ENCODE measurements at regions not wholly inside any gene's neighbourhood (a gene's known extent, or its start where the extent isn't known, plus 50 kb on each side); places are given as distances from the start of the nearest gene placed in this dataset.
"Not testable (repeated sequence)": the region's sequence is repeated elsewhere in the genome, so short reads cannot be mapped to it uniquely, and the experiment has no call there.

- peaks cover 57% of the 10 kb centered on the region for H3K27me3 Mint-ChIP-seq
- H3K36me3 Mint-ChIP-seq (ENCODE audit: insufficient read depth), result no peaks in the 10 kb centered on the region
- H3K9me3 Mint-ChIP-seq, result no peaks in the 10 kb centered on the region
- ATAC-seq (replicated peaks; ENCODE audit: extremely low read depth, poor library complexity, severe bottlenecking) (no peak), DNase-seq (ENCODE audit: low spot score in 2 of 2) (no peak)
- no peak overlapping the region for H3K27ac Mint-ChIP-seq (ENCODE audit: low read depth)
- no peak overlapping the region for H3K4me3 Mint-ChIP-seq
- peaks cover 5% of the 10 kb centered on the region for H3K4me1 Mint-ChIP-seq
These were observed 134.5 kb upstream of the PRSS16 start for GRCh38 chr6:27112974-27113373.

GRCh38 chr6:27119329-27119728, 128.2 kb upstream of the PRSS16 start:
- Mint-ChIP-seq H3K36me3 (ENCODE audit: insufficient read depth) (no peaks in the 10 kb centered on the region), H3K4me3 (no peak overlapping the region)
- no peak for ATAC-seq (replicated peaks; ENCODE audit: extremely low read depth, poor library complexity, severe bottlenecking)

GRCh38 chr6:27119761-27120160, 127.7 kb upstream of the PRSS16 start:
- no peaks in the 10 kb centered on the region for H3K9me3 Mint-ChIP-seq
- H3K27ac Mint-ChIP-seq (ENCODE audit: low read depth), result no peak overlapping the region
- H3K27me3 Mint-ChIP-seq, result peaks cover 5% of the 10 kb centered on the region
- no peaks in the 10 kb centered on the region for H3K36me3 Mint-ChIP-seq (ENCODE audit: insufficient read depth)
- H3K4me1 Mint-ChIP-seq, result peaks cover 7% of the 10 kb centered on the region
- ATAC-seq (replicated peaks; ENCODE audit: extremely low read depth, poor library complexity, severe bottlenecking), result no peak
- H3K4me3 Mint-ChIP-seq, result no peak overlapping the region
- no peak for DNase-seq (ENCODE audit: low spot score in 2 of 2)

More at GRCh38 chr6:27119329-27119728, 128.2 kb upstream of the PRSS16 start:
- H3K9me3 Mint-ChIP-seq, result no peaks in the 10 kb centered on the region
- H3K27me3 Mint-ChIP-seq, result peaks cover 9% of the 10 kb centered on the region
- H3K4me1 Mint-ChIP-seq, result peaks cover 10% of the 10 kb centered on the region
- no peak for DNase-seq (ENCODE audit: low spot score in 2 of 2)
- no peak overlapping the region for H3K27ac Mint-ChIP-seq (ENCODE audit: low read depth)

- DNase-seq (ENCODE audit: low spot score in 2 of 2) (no peak), ATAC-seq (replicated peaks; ENCODE audit: extremely low read depth, poor library complexity, severe bottlenecking) (no peak)
- Mint-ChIP-seq H3K9me3 (no peaks in the 10 kb centered on the region), H3K4me1 (peaks cover 8% of the 10 kb centered on the region), H3K4me3 (no peak overlapping the region), H3K36me3 (ENCODE audit: insufficient read depth) (no peaks in the 10 kb centered on the region), H3K27me3 (no peaks in the 10 kb centered on the region), H3K27ac (ENCODE audit: low read depth) (no peak overlapping the region)
These were observed 125.9 kb upstream of the PRSS16 start for GRCh38 chr6:27121640-27122039.

- Mint-ChIP-seq H3K9me3 (no peaks in the 10 kb centered on the region), H3K27me3 (no peaks in the 10 kb centered on the region), H3K27ac (ENCODE audit: low read depth) (no peak overlapping the region), H3K4me3 (no peak overlapping the region), H3K36me3 (ENCODE audit: insufficient read depth) (no peaks in the 10 kb centered on the region), H3K4me1 (peaks cover 15% of the 10 kb centered on the region)
- no peak for ATAC-seq (replicated peaks; ENCODE audit: extremely low read depth, poor library complexity, severe bottlenecking)
- DNase-seq (ENCODE audit: low spot score in 2 of 2), result no peak
These were observed 123.2 kb upstream of the PRSS16 start for GRCh38 chr6:27124252-27124657.

GRCh38 chr6:27126046-27126814, 121.3 kb upstream of the PRSS16 start:
- Mint-ChIP-seq H3K27ac (ENCODE audit: low read depth) (peak overlapping the region; percentile 75), H3K27me3 (no peaks in the 10 kb centered on the region), H3K4me1 (peaks cover 10% of the 10 kb centered on the region), H3K9me3 (no peaks in the 10 kb centered on the region), H3K36me3 (ENCODE audit: insufficient read depth) (peaks cover 1% of the 10 kb centered on the region), H3K4me3 (peak overlapping the region; percentile 64)
- no peak for DNase-seq (ENCODE audit: low spot score in 2 of 2)
- no peak for ATAC-seq (replicated peaks; ENCODE audit: extremely low read depth, poor library complexity, severe bottlenecking)

GRCh38 chr6:27126815-27127537, 120.5 kb upstream of the PRSS16 start:
- no peaks in the 10 kb centered on the region for H3K27me3 Mint-ChIP-seq
- peaks cover 10% of the 10 kb centered on the region for H3K4me1 Mint-ChIP-seq

GRCh38 chr6:27127874-27128273, 119.6 kb upstream of the PRSS16 start:
- H3K9me3 Mint-ChIP-seq; H3K27ac Mint-ChIP-seq (ENCODE audit: low read depth); ATAC-seq (replicated peaks; ENCODE audit: extremely low read depth, poor library complexity, severe bottlenecking); H3K4me3 Mint-ChIP-seq; DNase-seq (ENCODE audit: low spot score in 2 of 2); H3K36me3 Mint-ChIP-seq (ENCODE audit: insufficient read depth); H3K27me3 Mint-ChIP-seq: not testable (repeated sequence)
- H3K4me1 Mint-ChIP-seq, result peaks cover 10% of the 10 kb centered on the region

More at GRCh38 chr6:27126815-27127537, 120.5 kb upstream of the PRSS16 start:
- Mint-ChIP-seq H3K36me3 (ENCODE audit: insufficient read depth) (peaks cover 1% of the 10 kb centered on the region), H3K4me3 (peak overlapping the region; percentile 64), H3K27ac (ENCODE audit: low read depth) (peak overlapping the region; percentile 75), H3K9me3 (no peaks in the 10 kb centered on the region)
- DNase-seq (ENCODE audit: low spot score in 2 of 2) (peak; percentile 64 to 76), ATAC-seq (replicated peaks; ENCODE audit: extremely low read depth, poor library complexity, severe bottlenecking) (peak; percentile 69)

GRCh38 chr6:27128311-27129094, 119.0 kb upstream of the PRSS16 start:
- Mint-ChIP-seq H3K27ac (ENCODE audit: low read depth) (no peak overlapping the region), H3K27me3 (no peaks in the 10 kb centered on the region), H3K9me3 (no peaks in the 10 kb centered on the region), H3K36me3 (ENCODE audit: insufficient read depth) (peaks cover 1% of the 10 kb centered on the region), H3K4me3 (no peak overlapping the region), H3K4me1 (peaks cover 10% of the 10 kb centered on the region)
- DNase-seq (ENCODE audit: low spot score in 2 of 2) (no peak), ATAC-seq (replicated peaks; ENCODE audit: extremely low read depth, poor library complexity, severe bottlenecking) (no peak)

GRCh38 chr6:27129095-27129815, 118.2 kb upstream of the PRSS16 start:
- Mint-ChIP-seq H3K4me1 (peaks cover 10% of the 10 kb centered on the region), H3K9me3 (no peaks in the 10 kb centered on the region), H3K27ac (ENCODE audit: low read depth) (no peak overlapping the region), H3K36me3 (ENCODE audit: insufficient read depth) (peaks cover 1% of the 10 kb centered on the region), H3K4me3 (no peak overlapping the region), H3K27me3 (no peaks in the 10 kb centered on the region)
- DNase-seq (ENCODE audit: low spot score in 2 of 2), result no peak
- ATAC-seq (replicated peaks; ENCODE audit: extremely low read depth, poor library complexity, severe bottlenecking), result no peak

- Mint-ChIP-seq H3K36me3 (ENCODE audit: insufficient read depth) (peaks cover 5% of the 10 kb centered on the region), H3K27me3 (no peaks in the 10 kb centered on the region), H3K4me3 (no peak overlapping the region), H3K4me1 (peaks cover 10% of the 10 kb centered on the region), H3K9me3 (no peaks in the 10 kb centered on the region), H3K27ac (ENCODE audit: low read depth) (no peak overlapping the region)
- DNase-seq (ENCODE audit: low spot score in 2 of 2) (no peak), ATAC-seq (replicated peaks; ENCODE audit: extremely low read depth, poor library complexity, severe bottlenecking) (no peak)
These were observed 117.6 kb upstream of the PRSS16 start for GRCh38 chr6:27129917-27130316.
